HG03575 (cell line): ENCODE measurements at regions not wholly inside any gene's neighbourhood (a gene's known extent, or its start where the extent isn't known, plus 50 kb on each side); places are given as distances from the start of the nearest gene placed in this dataset.
"Not testable (repeated sequence)": the region's sequence is repeated elsewhere in the genome, so short reads cannot be mapped to it uniquely, and the experiment has no call there.

Source experiments
- ATAC-seq: cut with Tn5 transposase; IDR thresholded peaks from one replicate; pipeline ENCODE4 v1.9.1; 2021; ENCODE audit not compliant: unreplicated experiment, insufficient number of reproducible peaks, low FRiP score; ENCODE audit errors: extremely low read depth

- no peak for ATAC-seq
Measured at GRCh38 chr1:57551476-57551875, 127.6 kb upstream of the DAB1 start.

- ATAC-seq, result no peak
Measured at GRCh38 chr1:57550092-57550491, 126.2 kb upstream of the DAB1 start.

GRCh38 chr1:57549300-57549699 lies 125.4 kb upstream of the DAB1 start:
- ATAC-seq, result no peak

- ATAC-seq, result no peak
Measured at GRCh38 chr1:57546549-57547330, 122.9 kb upstream of the DAB1 start.

- ATAC-seq, result no peak
Measured at GRCh38 chr1:57544345-57544744, 120.5 kb upstream of the DAB1 start.

- ATAC-seq, result no peak
Measured at GRCh38 chr1:57536749-57537423, 113.0 kb upstream of the DAB1 start.

- no peak for ATAC-seq
Measured at GRCh38 chr1:57532299-57532698, 108.4 kb upstream of the DAB1 start.

- not testable (repeated sequence) for ATAC-seq
Measured at GRCh38 chr1:57530911-57531260, 107.0 kb upstream of the DAB1 start.

GRCh38 chr1:57530206-57530910 lies 106.5 kb upstream of the DAB1 start:
- ATAC-seq, result no peak

GRCh38 chr1:57522575-57522974 lies 98.7 kb upstream of the DAB1 start:
- ATAC-seq, result no peak

- no peak for ATAC-seq
Measured at GRCh38 chr1:57520743-57521515, 97.1 kb upstream of the DAB1 start.

- no peak for ATAC-seq
Measured at GRCh38 chr1:57518496-57518895, 94.6 kb upstream of the DAB1 start.

- no peak for ATAC-seq
Measured at GRCh38 chr1:57517587-57518374, 93.9 kb upstream of the DAB1 start.

GRCh38 chr1:57512386-57512785 lies 88.5 kb upstream of the DAB1 start:
- no peak for ATAC-seq

- ATAC-seq, result no peak
Measured at GRCh38 chr1:57506941-57507340, 83.1 kb upstream of the DAB1 start.

GRCh38 chr1:57503337-57503736 lies 79.5 kb upstream of the DAB1 start:
- no peak for ATAC-seq

GRCh38 chr1:57500136-57500830 lies 76.4 kb upstream of the DAB1 start:
- ATAC-seq, result no peak

- no peak for ATAC-seq
Measured at GRCh38 chr1:57494530-57495079, 70.7 kb upstream of the DAB1 start.
